ENCODE measurements at regions not wholly inside any gene's neighbourhood (a gene's known extent, or its start where the extent isn't known, plus 50 kb on each side); places are given as distances from the start of the nearest gene placed in this dataset.
A peak's percentile ranks its signal among the peaks of the same experiment; 100 is the strongest.

DNA sequence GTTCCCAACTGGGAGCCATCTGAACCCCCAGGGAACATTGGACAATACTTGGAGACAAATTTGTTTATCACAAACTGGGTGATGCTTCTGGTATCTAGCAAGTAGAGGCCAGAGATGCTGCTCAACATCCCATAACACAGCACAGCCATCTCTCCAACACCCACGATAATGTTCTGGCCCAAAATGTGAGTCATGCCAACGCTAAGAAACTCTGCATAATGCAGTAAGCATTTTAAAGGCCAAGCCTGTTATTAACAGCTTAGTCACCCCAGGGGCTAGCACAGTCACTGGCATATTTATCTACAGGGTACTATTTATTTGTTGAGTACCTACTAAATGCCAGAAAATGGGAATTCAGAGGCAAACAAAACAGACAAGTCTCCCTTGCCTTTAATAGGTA lies 873.1 kb upstream of the TMEM132C start:
- DNase-seq (ENCODE audit: low read depth), result peak; percentile 25
- no peak overlapping the region for H3K4me3 ChIP-seq (replicated peaks; ENCODE audit: low read depth, low read length)
- no peak for TF ChIP-seq CTCF (IDR thresholded peaks at IDR 0.05; ENCODE audit: low read length, missing control alignments)

DNA sequence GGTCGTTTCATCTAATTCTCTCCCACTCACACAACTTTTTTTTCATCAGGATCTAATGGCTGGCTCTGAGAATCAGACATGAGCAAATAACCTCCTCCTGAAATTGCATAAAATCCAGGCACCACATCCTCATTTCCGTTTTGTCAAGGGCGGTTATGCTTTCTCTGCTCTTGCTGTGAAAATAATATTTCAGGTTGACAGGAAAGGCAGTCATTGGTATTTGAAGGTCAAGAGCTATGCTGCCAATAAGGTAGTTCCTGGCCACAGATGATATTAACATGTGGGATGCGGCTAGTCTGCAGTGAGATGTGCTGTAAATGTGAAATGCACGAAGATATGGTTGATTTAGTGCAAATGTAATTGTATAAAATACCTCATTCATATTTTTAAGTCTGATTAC lies 870.2 kb upstream of the TMEM132C start:
- TF ChIP-seq CTCF (IDR thresholded peaks at IDR 0.05; ENCODE audit: low read length, missing control alignments), result no peak
- DNase-seq (ENCODE audit: low read depth), result peak; percentile 6
- no peak overlapping the region for H3K4me3 ChIP-seq (replicated peaks; ENCODE audit: low read depth, low read length)

- DNase-seq (ENCODE audit: low read depth), result no peak
- no peak for TF ChIP-seq CTCF (IDR thresholded peaks at IDR 0.05; ENCODE audit: low read length, missing control alignments)
- no peak overlapping the region for H3K4me3 ChIP-seq (replicated peaks; ENCODE audit: low read depth, low read length)
Measured at GRCh38 chr12:127398016-127398710, 868.8 kb upstream of the TMEM132C start.

DNA sequence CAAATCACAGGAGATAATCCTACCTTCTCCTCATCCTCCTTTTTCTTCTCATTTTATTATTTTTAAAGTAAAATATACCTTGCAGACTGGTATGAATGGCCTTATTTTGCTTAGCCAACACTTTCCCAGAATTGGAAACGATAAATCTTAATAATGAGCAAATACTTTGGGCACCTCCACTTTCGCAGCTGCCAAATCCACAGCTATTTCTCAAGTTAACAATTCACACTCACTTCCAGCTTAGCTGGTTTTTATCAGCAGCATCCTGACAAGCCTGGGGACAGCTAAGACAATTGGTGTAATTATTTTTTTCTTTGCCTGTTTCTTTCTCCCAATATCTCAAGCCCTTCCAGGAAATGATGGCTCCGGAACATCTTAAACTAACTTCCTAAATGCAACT lies 867.5 kb upstream of the TMEM132C start:
- TF ChIP-seq CTCF (IDR thresholded peaks at IDR 0.05; ENCODE audit: low read length, missing control alignments), result no peak
- DNase-seq (ENCODE audit: low read depth), result no peak
- H3K4me3 ChIP-seq (replicated peaks; ENCODE audit: low read depth, low read length), result no peak overlapping the region

DNA sequence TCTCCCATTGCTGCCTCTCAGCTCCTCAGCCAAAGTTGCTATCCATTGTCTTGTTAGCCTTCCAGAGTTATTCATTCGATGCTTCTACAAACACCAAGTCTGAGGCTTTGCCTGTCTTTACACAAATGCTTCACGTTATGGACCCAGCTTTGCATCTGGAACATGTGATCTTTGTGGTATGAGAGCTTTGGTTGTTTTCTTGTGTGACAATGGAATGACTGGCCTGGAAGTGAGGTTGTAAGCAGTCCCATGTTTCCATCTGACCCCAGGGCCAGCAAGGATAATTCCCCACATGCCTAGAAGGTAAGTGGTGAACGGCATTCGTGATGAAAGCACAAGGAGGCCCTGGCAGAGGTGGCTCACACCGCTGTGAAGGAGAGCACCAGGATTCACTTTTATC lies 866.7 kb upstream of the TMEM132C start:
- no peak for DNase-seq (ENCODE audit: low read depth)
- no peak overlapping the region for H3K4me3 ChIP-seq (replicated peaks; ENCODE audit: low read depth, low read length)
- TF ChIP-seq CTCF (IDR thresholded peaks at IDR 0.05; ENCODE audit: low read length, missing control alignments), result no peak

- no peak for TF ChIP-seq CTCF (IDR thresholded peaks at IDR 0.05; ENCODE audit: low read length, missing control alignments)
- no peak overlapping the region for H3K4me3 ChIP-seq (replicated peaks; ENCODE audit: low read depth, low read length)
- peak; percentile 13 for DNase-seq (ENCODE audit: low read depth)
Measured at GRCh38 chr12:127401005-127401404, 866.0 kb upstream of the TMEM132C start.

GRCh38 chr12:127401536-127401935 lies 865.4 kb upstream of the TMEM132C start:
- no peak for DNase-seq (ENCODE audit: low read depth)
- no peak overlapping the region for H3K4me3 ChIP-seq (replicated peaks; ENCODE audit: low read depth, low read length)
- TF ChIP-seq CTCF (IDR thresholded peaks at IDR 0.05; ENCODE audit: low read length, missing control alignments), result no peak

Measured in fibroblast of pulmonary artery (primary cell).